HG02623 (cell line): ENCODE measurements at regions not wholly inside any gene's neighbourhood (a gene's known extent, or its start where the extent isn't known, plus 50 kb on each side); places are given as distances from the start of the nearest gene placed in this dataset.
A peak's percentile ranks its signal among the peaks of the same experiment; 100 is the strongest.

Source experiments
- ATAC-seq: cut with Tn5 transposase; IDR thresholded peaks from one replicate; pipeline ENCODE4 v1.9.1; 2021; ENCODE audit warnings: moderate library complexity; ENCODE audit not compliant: unreplicated experiment

DNA sequence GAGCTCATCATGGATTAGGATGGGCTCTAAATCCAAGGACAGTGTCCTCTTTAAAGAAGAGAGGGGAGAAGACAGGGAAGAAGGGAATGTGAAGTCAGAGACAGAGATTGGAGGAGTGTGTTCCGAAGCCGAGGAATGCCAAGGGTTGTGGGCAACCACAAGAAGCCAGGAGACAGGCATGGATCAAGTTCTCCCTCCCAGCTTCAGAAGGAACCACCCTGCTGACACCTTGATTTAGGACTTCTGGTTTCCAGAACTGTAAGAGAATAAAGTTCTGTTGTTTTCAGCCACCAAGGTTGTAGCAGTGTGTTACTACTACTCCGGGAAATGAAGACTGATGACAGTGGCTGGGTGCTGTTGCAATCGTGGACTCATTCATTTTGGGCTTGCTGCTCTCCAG is 120.1 kb downstream of the RPS12 start:
- no peak for ATAC-seq

DNA sequence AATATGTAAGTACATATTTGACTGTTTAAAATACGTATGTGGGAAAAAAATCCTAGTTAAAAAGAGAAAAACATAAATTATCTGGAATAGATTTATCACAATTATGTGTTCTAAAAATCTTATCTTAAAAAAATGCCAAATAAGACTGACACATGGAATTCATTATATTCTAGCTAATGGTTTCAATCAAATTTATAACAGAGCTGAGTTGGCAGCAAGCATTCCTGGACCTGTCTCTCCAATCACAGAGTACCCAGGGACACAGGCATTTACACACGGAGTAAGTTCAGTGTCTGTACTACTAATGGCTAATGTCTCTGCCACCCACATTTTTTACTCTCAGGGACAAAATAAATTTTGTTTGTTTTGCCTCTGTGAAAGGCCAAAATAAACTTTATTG is 122.3 kb downstream of the RPS12 start:
- no peak for ATAC-seq

DNA sequence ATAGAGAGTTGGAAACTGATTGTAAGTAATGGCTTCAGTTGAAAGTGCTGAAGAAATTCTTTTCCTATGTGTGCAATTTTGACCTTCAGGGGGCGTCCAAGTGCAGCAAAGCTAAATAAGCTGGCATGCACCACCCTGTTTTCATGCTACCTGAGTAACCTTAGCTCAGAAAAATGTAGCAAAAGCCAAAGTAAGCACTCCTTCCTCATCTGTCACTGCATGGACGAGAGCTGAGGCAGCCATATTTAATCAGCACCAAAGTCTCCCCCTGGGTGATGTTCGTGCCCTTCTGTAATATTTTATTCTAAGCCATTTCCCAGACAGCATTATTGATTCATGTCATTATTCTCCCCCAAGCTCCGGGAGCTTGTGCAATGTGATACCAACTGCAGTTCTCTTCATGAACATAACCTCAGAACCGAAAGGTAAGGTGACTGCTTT is 123.1 kb downstream of the RPS12 start:
- ATAC-seq = no peak

DNA sequence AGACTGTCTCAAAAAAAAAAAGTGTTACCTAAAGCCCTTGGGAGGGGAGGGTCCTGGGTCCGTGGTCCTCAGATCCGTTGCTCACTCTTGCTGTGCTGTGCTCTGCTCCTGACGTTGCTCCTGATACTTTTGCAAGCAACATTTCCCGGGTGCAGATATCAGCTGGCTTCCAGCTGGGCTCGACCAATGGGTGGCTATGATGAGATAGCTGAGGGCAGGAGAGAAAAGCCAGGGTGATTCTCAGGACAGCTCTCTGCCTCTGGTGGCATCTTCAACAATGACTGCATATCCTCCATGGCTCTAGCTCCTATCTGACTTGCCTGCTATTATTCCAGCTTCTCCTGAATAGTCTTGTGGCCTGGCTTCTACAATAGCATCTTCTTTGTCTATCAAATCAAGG is 134.5 kb downstream of the RPS12 start:
- ATAC-seq = no peak

DNA sequence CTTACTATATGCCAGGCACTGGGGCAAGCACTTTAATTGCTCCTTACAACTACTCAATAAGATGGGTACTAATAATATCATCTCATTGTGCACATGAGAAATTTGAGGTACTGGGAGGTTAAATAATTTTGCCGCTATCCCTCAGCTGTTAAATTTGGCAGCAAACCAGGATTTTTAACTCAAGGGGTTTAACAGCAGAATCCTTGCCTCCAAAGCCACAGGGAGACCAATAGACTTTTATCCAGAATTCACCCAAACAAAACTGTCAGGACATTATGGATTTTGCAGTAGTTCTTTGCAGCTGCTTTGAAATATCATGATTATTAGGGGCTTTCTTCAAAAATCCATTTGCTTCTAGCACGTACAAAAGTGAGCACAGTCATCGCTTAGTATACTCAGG is 136.2 kb downstream of the RPS12 start:
- ATAC-seq = no peak

DNA sequence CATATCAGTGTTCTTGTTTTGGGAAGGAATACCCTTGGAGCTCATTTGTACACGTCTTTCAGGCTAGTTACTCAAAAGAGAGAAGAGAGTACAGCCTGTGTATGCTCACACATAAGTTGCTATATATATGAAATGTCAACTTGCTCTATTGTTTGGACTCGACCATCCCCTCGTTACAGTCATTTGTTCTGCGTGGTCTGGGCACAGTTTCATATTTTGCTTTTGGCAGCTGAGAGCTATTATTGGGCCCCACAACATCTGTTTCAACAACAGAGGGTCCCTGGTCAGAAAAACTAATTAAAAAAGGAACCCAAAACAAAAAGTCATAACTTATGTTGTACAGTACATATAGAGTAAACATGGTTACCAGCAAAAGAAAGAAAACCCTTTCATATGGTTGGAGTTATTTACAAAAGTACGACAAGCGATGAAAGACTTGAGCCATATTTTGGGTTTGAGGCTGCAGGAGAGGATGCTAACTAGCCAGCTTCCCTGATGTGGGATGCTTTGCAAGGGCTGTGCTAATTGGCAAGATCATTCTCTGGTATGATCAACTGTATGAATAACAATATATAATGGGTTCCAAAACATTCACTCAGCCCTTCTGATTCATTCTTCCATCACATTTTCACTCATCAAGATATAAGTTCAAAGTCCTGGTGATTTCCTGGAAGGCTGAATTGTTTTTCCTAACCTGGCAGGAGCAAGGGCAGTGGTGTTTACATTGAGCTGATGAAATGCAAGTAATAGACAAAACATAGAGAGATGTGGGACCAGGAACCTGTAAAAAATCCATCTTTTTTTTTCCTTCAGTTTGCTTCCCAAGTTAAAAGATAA is 137.9 kb downstream of the RPS12 start:
- no peak for ATAC-seq

DNA sequence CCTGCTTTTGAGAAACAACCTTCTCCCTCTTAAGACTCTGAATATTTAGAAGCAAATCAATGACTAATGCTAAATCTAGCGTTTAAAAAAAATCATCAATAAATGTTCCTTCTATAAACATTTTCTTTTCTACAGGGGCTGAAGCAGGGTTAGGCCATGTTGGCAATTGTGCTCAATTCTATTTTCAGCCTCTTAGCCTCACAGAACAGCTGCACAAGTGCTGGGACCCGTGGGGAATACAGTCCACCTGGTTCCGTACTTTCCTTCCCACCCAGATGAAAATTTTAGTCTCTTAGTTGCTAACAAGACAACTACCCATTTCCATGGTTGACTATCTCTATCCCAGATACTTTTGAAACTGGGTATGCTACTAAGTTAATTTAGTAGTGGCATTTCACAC is 138.6 kb downstream of the RPS12 start:
- no peak for ATAC-seq

DNA sequence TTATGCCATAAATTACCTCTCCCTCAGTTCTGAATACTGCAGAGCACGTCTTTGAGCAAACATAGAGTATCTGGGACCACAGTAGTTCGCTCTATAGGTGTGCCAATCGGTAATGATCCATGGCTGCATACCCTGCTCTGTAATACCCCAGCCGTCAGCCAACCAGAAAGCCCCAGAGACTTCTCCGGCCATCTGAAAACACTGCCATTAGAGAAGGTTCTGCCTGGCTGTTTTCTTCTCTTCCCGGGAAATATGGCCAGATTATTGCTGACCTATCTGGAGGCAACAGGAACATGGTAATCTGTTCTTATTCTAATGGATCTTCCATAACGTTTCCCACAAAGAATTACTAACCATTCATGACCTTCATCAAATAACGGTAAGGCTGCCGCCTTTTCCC is 139.9 kb downstream of the RPS12 start:
- no peak for ATAC-seq

DNA sequence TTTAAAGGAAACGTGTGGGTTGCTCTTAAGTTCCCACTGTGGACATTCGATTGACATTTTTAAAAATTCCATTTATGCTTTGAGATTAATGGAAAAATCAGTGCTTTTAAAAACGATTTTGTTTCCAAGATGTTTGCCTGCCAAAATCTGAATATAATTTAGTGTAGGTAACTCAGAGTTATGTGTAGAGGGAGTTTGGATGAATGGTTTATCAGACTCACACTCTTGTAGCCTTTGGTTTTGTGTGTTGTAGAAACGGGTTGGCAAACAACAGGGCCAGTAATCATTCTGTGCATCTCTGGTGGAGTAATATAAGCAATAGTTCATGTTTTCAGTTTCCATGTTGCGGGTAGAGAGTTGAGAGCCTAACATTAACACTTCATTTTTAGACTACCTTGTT is 140.6 kb downstream of the RPS12 start:
- no peak for ATAC-seq

DNA sequence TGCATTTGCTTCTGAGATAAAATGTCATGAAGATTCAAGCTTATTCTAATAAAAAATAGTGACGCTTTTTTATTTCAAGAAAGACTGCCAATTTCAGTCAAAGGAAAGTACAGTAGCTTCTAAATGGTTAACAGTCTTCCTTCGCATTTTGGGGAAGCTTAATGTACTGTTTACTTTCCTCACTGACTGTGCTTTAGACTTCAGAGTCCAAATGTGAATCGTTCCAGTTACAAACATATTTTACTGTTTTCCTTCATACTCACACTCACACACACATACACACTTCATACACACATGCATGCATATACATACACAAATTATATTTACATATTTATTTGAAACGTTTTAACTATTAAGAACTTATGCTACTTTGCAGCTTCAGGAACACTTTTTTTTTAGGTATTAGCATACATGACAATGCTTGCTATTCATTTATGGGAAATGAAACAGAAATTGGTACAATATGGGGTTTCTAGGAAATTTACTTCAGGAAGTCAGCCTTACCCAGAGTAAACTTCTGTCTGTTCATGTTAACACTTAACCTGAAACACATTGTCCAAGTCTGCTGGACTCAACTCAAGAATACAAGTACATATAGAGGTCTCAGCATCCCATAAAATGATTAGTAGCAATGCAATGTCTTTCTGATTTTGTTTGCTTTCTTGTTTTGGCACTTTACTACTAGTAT is 145.4 kb downstream of the RPS12 start:
- ATAC-seq = no peak

DNA sequence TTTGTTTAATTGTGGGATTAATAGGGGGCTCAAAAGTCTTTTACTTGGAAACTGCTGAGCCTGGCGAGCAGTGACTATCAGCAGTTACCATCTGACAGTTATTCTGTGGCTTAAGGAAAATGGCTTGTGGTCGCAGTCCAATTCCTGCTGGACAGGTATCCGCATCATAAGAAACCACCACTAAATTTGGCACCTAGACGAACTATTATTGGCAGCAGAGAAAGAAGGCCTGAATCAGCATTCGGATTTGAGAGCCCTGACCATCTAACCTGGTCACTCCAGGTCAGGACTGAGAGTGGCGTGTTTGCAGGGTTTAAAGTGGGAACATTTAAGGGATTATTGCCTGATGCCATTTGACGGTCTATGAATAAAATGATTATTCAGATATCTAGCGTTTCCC is 146.4 kb downstream of the RPS12 start:
- no peak for ATAC-seq

DNA sequence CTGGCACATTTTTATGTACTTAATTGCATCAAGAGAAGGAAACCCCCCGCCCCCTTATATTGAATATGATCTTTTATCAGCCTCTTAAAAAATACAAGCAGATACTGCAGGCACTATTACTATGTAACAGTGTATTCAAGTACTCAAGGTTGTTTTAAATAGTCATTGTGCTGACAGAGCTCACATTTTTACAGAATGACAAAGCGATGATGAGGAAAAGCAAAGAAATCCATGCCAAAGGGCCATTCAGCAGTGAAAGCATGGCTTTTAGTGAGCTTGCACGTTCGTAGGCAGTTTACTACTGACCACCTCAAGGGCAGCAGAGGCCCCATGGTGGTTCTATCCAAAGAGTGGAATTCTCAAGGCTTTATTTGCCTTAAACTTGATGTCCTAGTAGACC is 146.8 kb downstream of the RPS12 start:
- ATAC-seq = no peak

DNA sequence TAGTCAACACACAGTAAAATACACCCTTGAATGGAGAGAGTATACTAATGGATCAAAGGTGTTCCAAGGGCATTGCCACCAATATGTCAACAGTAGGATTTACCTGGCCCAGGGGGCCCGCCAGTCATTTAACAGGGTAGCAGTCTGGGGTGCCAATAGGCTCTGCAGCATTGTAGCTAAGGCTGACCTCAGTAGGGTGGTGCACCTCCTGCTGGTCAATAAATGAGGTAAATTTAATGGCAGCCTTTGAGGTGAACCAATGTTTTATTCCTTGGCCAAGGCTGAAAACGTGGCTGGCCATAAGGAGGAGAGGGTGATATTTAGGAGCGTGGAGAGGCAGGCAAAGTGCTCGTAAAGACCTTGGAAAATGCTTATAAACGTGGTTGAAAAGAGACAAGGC is 147.2 kb downstream of the RPS12 start:
- ATAC-seq = no peak

DNA sequence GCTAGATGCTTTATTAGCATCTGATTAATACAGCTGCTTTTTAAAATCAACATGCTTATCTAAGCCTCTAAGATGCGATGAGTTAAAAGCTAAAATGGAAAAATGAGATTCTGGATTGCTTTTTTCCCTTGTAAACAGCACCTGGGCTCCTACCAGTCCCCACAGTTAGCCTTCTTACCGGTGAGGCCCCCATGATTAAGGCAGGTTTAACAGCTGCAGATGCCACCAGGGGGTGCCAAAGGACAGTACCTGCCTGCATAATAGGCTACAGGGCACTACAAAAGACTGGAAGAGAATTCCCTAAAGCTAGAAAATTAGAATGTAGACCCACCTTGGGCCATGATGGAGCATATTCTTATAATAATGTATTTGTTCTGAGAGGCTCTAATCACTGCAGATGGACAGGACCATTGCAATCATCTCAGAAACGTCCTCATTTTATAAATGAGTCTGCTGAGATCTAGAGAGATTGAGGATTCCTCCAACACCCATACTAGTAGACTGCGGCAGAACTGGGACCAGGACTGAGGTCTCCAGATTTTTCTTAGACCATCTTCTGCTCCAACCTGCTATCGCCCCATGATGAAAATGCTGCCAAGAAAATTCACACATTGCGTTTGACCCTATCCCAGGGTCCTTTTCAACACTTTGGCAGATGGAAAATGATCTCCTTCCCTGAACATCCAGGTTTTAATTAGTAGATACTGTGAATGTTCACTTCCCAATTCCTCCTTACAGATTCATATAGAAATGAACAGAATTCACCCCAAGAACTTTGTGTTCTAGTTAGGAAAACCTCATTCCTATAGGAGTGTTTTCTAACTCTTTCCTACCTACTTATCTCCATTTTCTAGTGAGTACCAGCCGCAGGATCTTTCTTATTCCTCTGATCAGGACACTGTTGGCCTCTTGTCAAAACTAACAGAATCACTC is 148.8 kb downstream of the RPS12 start:
- ATAC-seq = peak; percentile 70

DNA sequence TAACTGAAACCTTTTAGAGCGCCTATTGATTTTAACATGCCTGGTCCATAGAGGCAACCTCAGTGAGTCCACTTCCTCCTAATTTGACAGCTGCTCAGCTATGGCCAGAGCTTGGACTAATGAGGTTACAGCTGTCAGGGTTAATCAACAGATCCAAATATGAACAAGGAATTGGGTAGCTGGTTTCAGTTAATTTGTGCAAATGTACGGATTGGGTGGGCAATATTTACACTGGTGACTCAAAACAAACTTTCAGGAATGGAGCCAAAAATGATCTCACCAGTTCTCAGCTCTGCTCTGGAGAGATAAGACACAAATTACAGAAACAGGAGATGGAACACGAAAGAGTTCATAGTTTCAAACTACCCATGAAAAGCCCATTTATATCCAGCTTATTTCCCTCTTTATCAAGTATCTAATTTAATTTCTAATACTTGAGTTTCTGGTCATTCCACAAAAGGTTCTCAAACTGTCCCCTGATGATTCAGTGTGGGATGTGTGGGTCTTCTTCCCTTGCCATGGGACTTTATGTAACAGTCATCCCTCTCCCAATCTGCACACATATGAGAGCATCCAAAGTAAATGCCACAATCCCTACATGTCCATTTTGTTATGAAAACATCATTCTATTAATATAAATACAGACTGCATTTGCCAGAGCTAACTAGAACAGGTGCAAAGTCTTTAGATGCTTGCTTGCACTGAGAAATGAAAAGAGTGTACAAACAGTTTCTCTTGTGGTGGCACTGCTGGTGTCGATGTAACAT is 149.9 kb downstream of the RPS12 start:
- no peak for ATAC-seq

DNA sequence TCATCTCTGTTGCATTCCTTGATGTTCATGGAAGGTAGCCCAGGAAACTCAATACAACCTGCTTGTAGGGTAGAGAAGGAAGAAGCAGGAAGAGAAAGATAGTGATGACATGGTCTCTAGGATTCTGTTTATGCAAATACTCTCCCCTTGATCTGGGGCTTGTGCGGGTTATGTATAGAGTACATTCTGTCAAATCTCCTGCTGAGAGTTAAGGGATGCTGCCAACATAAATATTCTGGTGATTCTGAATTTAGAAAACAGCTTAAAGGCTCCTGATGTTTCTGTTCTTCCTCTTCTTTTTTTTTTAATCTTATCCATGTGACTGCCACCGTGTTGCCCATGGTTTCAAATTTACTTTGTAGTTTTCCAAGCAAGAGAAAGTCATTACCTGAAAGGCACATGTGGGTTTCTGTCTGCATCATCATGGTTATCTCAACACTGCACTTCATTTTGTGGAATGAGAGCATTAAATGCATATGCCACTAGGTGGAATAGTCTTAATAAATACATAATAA is 150.6 kb downstream of the RPS12 start:
- no peak for ATAC-seq

DNA sequence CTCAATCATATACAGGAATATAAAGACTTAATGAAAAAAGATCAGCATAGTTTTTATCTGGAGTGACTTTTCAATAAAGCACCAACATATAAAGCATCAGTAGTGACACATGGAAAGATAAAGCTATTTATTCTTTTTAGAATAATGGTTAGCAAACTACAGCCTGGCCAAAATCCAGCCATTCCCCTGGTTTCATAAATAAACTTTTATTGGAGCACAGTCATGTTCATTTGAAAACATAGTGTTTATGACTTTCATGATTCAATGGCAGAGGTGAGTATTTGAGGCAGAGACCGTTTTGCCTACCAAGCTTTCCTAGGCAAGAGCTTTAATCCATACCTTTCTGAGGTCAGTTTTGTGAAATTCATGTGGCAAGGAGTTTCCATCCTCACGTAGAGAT is 153.5 kb downstream of the RPS12 start:
- no peak for ATAC-seq

DNA sequence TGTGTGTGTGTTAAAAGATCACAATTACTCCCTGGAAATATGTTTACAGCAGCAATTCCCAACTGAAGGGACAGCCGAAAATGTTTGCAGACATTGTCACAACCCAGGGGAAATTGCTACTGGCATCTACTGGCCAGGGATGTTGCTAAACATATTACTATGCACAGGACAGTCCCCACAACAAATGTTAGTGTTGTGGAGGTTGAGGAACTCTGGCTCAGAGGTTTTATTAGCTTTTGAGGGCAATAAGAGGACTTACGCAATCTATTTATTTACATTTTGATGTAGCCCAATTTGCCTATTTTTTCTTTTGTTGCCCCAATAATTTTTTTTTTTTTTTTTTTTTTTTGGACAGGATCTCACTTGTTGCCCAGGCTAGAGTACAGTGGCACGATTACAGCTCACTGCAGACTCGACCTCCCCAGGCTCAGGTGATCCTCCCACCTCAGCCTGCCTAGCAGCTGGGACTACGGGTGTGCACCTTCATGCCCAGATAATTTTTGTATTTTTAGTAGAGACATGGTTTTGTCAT is 154.1 kb downstream of the RPS12 start:
- no peak for ATAC-seq

DNA sequence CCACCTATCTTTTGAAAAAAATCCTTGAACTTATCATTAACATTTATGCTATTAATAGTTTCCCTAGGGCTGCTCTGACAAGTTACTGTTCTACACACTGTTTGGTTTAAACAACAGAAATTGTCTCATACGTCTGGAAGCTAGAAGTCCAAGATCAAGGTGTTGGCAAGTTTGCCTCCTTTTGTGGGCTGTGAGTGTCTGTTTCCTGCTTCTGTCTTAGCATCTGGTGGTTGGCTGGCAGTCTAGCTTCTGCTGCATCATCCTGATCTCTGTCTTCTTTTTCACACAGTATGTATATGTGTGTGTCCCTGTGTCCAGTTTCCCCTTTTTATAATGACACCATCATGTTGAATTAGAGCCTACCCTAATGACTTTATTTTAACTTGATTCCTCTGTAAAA is 154.8 kb downstream of the RPS12 start:
- ATAC-seq = no peak

DNA sequence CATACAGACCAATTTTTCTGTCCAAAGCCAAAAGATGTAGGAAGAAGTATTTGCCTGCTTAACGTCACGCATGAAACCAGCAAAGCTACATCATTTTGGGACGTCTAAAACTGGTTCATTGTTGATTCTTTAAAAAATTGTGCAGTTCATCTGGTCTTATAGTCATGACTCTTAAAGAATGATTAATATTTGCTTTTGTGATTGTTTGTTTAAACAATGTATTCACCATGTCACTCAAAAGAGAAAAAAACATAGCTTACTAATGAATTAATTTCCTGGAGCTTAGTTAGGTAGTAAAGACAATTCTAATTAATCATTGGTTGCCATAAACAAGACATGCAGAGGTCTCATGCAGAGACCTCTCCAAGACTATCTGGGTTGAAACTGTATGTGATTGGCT is 157.3 kb downstream of the RPS12 start:
- ATAC-seq = no peak
